Activated naive CD4-positive, alpha-beta T cell treated with anti-CD3 and anti-CD28 coated beads, Interleukin-2, amount 10 ng/mL, durations not matched to agents 7 days and 5 days (primary cell): ENCODE measurements at regions not wholly inside any gene's neighbourhood (a gene's known extent, or its start where the extent isn't known, plus 50 kb on each side); places are given as distances from the start of the nearest gene placed in this dataset.

Experiments
- CTCF ChIA-PET: fragments of 350-600 bp; sonication (Branson Sonifier 250); formaldehyde crosslinking; loops from one replicate; lab custom pipeline; 2021; ENCODE audit warnings: antibody characterized with exemption; lab: Charles Lee
- DNase-seq: peaks from one replicate; pipeline ENCODE4 v3.0.0-alpha.2; 2020
- H3K27ac Mint-ChIP-seq: one replicate; pipeline ENCODE4 v1.8.0; 2021; ENCODE audit warnings: mild to moderate bottlenecking, moderate library complexity, mixed read lengths
- H3K27me3 Mint-ChIP-seq: one replicate; pipeline ENCODE4 v1.8.0; 2021; ENCODE audit warnings: mild to moderate bottlenecking, mixed read lengths
- H3K36me3 Mint-ChIP-seq: one replicate; pipeline ENCODE4 v1.8.0; 2021; ENCODE audit warnings: mixed read lengths
- H3K4me1 Mint-ChIP-seq: one replicate; pipeline ENCODE4 v1.8.0; 2021; ENCODE audit warnings: mixed read lengths
- H3K4me3 Mint-ChIP-seq: one replicate; pipeline ENCODE4 v1.8.0; 2021; ENCODE audit warnings: mild to moderate bottlenecking, moderate library complexity, mixed read lengths
- H3K9me3 Mint-ChIP-seq: one replicate; pipeline ENCODE4 v1.8.0; 2021; ENCODE audit warnings: mixed read lengths

- Mint-ChIP-seq H3K27ac (no peak overlapping the region), H3K9me3 (no peaks in the 10 kb centered on the region), H3K36me3 (no peaks in the 10 kb centered on the region), H3K4me3 (no peak overlapping the region), H3K27me3 (no peaks in the 10 kb centered on the region), H3K4me1 (no peaks in the 10 kb centered on the region)
- no peak for DNase-seq
- CTCF ChIA-PET = no interaction called here
These were observed 440.5 kb downstream of the NR2F2 start for GRCh38 chr15:96771035-96771434.

DNA sequence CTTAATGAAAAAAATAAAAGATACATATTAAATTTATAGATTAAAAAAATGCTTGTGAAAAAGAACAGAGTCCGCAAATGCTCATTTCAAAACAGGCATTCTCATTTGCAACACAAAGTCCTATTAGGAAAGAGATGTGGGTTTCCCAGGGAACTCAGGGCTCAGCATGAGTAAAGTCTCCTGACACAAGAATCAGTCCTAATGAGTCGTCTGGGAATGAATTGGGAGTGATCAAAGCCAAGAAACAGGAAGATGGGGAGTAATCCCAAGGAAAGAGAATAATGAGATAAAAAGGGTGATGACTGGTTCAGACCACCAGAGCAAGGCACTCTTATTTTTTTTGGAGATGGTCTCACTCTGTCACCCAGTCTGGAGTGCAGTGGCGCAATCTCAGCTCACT, 443.7 kb downstream of the NR2F2 start:
- Mint-ChIP-seq H3K4me1 (no peaks in the 10 kb centered on the region), H3K27ac (no peak overlapping the region), H3K9me3 (peaks cover 2% of the 10 kb centered on the region), H3K4me3 (no peak overlapping the region), H3K27me3 (no peaks in the 10 kb centered on the region), H3K36me3 (no peaks in the 10 kb centered on the region)
- DNase-seq = no peak
- CTCF ChIA-PET = no interaction called here

DNA sequence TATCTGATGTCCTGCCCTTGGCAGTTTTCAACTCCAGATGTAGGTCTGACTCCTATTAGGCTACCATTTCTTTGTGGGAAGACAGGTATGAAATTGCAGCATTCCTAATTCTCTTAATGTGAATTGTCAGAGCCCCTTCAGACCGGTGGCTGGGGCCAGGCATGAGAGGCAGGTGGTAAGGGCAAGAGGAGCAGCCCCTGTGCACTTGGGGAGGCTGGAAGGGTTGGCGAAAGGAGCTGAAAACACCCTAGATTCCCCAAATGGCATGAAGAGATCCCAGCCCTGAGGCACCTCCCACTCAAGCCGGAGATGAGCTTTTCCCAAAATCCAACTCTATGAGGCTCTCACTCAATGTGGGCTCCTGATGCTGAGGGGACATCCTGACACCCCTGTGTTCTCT, 453.2 kb downstream of the NR2F2 start:
- no peak overlapping the region for H3K27ac Mint-ChIP-seq
- H3K4me1 Mint-ChIP-seq = no peaks in the 10 kb centered on the region
- no peak for DNase-seq
- no peaks in the 10 kb centered on the region for H3K27me3 Mint-ChIP-seq
- no peak overlapping the region for H3K4me3 Mint-ChIP-seq
- H3K36me3 Mint-ChIP-seq = no peaks in the 10 kb centered on the region
- H3K9me3 Mint-ChIP-seq = peaks cover 6% of the 10 kb centered on the region
- CTCF ChIA-PET = no interaction called here

DNA sequence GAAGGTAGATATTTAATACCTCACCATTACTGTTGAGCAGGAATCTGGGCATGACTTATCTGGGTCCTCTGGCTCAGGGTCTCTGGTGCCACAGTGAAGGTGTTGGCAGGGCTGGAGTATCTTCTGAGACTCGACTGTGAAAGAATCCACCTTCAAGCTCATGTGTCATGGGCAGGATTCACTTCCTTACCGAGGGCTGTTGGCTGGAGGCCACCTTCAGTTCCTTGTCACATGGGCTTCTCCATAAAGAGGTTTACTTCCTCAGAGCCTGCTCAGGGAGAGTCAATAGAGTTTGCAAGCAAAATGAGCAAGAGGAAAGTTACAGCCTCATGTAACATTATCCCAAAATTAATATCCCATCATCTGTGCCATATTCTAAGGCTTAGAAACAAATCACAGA, 459.5 kb downstream of the NR2F2 start:
- no peak for DNase-seq
- Mint-ChIP-seq H3K27ac (no peak overlapping the region), H3K4me3 (no peak overlapping the region), H3K27me3 (no peaks in the 10 kb centered on the region), H3K9me3 (no peaks in the 10 kb centered on the region), H3K4me1 (no peaks in the 10 kb centered on the region), H3K36me3 (no peaks in the 10 kb centered on the region)
- CTCF ChIA-PET = no interaction called here

- H3K9me3 Mint-ChIP-seq = no peaks in the 10 kb centered on the region
These were observed 461.7 kb downstream of the NR2F2 start for GRCh38 chr15:96792216-96792615.

GRCh38 chr15:96796841-96797240, 466.3 kb downstream of the NR2F2 start:
- CTCF ChIA-PET = no interaction called here
- Mint-ChIP-seq H3K27ac (no peak overlapping the region), H3K4me3 (no peak overlapping the region), H3K9me3 (no peaks in the 10 kb centered on the region), H3K27me3 (no peaks in the 10 kb centered on the region), H3K36me3 (no peaks in the 10 kb centered on the region), H3K4me1 (no peaks in the 10 kb centered on the region)
- DNase-seq = no peak

More at GRCh38 chr15:96792216-96792615, 461.7 kb downstream of the NR2F2 start:
- CTCF ChIA-PET = no interaction called here
- no peaks in the 10 kb centered on the region for H3K4me1 Mint-ChIP-seq
- H3K27ac Mint-ChIP-seq = no peak overlapping the region
- H3K36me3 Mint-ChIP-seq = no peaks in the 10 kb centered on the region
- DNase-seq = no peak
- H3K27me3 Mint-ChIP-seq = no peaks in the 10 kb centered on the region
- no peak overlapping the region for H3K4me3 Mint-ChIP-seq

- H3K4me1 Mint-ChIP-seq = no peaks in the 10 kb centered on the region
- H3K4me3 Mint-ChIP-seq = no peak overlapping the region
- H3K27ac Mint-ChIP-seq = no peak overlapping the region
- DNase-seq = no peak
- CTCF ChIA-PET = no interaction called here
- no peaks in the 10 kb centered on the region for H3K27me3 Mint-ChIP-seq
- H3K36me3 Mint-ChIP-seq = no peaks in the 10 kb centered on the region
- H3K9me3 Mint-ChIP-seq = no peaks in the 10 kb centered on the region
These were observed 471.2 kb downstream of the NR2F2 start for GRCh38 chr15:96801576-96802150.

DNA sequence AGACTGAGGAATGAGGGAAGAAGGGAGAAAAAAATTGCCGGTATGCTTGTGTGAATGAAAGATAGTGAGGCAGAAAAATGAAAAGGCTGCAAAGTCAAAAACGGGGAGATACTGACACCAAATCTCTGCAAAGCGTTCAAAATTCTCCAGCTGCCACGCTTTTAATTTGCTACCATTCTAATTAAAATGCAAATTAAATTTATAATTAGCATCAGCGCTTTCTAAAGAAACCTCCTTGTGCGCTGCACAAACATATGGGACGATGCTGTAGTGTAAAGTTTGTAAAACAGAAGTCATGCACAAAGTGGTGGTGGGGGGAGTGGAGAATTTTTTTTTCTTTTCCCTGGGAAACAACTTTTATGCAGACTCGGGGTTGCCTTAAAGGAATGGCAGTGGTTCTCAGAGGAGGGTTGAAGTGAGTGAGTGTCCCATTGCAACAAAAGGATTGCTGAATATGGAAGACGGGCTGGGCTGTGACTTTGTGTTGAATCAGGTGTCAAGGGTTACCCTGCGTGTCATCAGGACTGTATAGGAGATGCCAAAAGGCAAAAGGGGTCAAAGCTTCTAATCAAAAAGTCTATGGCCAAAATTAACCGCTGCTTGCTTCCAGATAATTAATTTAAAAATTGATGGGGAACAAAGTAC, 472.2 kb downstream of the NR2F2 start:
- CTCF ChIA-PET = no interaction called here
- Mint-ChIP-seq H3K4me1 (no peaks in the 10 kb centered on the region), H3K27me3 (no peaks in the 10 kb centered on the region)

GRCh38 chr15:96804754-96805153, 474.3 kb downstream of the NR2F2 start:
- H3K36me3 Mint-ChIP-seq = no peaks in the 10 kb centered on the region
- peaks cover 2% of the 10 kb centered on the region for H3K9me3 Mint-ChIP-seq
- CTCF ChIA-PET = no interaction called here
- no peak overlapping the region for H3K4me3 Mint-ChIP-seq
- H3K27ac Mint-ChIP-seq = no peak overlapping the region
- no peak for DNase-seq
- no peaks in the 10 kb centered on the region for H3K27me3 Mint-ChIP-seq
- no peaks in the 10 kb centered on the region for H3K4me1 Mint-ChIP-seq

More for the DNA sequence above, 472.2 kb downstream of the NR2F2 start:
- H3K36me3 Mint-ChIP-seq = no peaks in the 10 kb centered on the region
- DNase-seq = no peak
- H3K4me3 Mint-ChIP-seq = no peak overlapping the region
- H3K27ac Mint-ChIP-seq = no peak overlapping the region
- H3K9me3 Mint-ChIP-seq = peaks cover 2% of the 10 kb centered on the region

- Mint-ChIP-seq H3K27ac (no peak overlapping the region), H3K9me3 (peaks cover 2% of the 10 kb centered on the region), H3K36me3 (no peaks in the 10 kb centered on the region), H3K27me3 (no peaks in the 10 kb centered on the region), H3K4me1 (no peaks in the 10 kb centered on the region), H3K4me3 (no peak overlapping the region)
- CTCF ChIA-PET = no interaction called here
- DNase-seq = no peak
These were observed 476.9 kb downstream of the NR2F2 start for GRCh38 chr15:96807361-96807760.

DNA sequence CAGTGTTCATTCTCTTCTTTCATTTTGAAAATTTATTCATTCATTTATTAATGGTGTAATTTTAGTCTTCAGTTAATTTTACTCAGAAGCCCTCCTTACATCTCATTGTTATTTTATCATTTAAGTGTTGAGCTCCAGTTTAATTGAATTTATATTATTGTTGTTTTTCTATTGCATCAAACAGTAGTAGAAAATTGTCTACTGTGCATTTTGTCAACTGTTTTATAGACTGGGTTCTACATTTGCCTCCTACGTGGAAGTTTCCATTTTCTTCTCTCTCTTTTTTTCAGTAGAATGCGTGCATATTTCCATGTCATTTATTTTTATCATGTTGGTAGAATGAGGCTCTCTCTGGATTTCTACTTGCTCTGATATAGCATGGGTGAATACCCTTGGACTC, 487.4 kb downstream of the NR2F2 start:
- Mint-ChIP-seq H3K36me3 (no peaks in the 10 kb centered on the region), H3K27me3 (no peaks in the 10 kb centered on the region), H3K4me1 (no peaks in the 10 kb centered on the region), H3K9me3 (peaks cover 2% of the 10 kb centered on the region), H3K27ac (no peak overlapping the region), H3K4me3 (no peak overlapping the region)
- CTCF ChIA-PET = no interaction called here
- DNase-seq = no peak

- Mint-ChIP-seq H3K27ac (no peak overlapping the region), H3K4me3 (no peak overlapping the region), H3K9me3 (peaks cover 2% of the 10 kb centered on the region), H3K4me1 (no peaks in the 10 kb centered on the region), H3K36me3 (no peaks in the 10 kb centered on the region), H3K27me3 (no peaks in the 10 kb centered on the region)
- CTCF ChIA-PET = no interaction called here
- no peak for DNase-seq
These were observed 488.4 kb downstream of the NR2F2 start for GRCh38 chr15:96818861-96819260.

GRCh38 chr15:96827981-96828380, 497.5 kb downstream of the NR2F2 start:
- Mint-ChIP-seq H3K4me3 (no peak overlapping the region), H3K36me3 (no peaks in the 10 kb centered on the region), H3K4me1 (no peaks in the 10 kb centered on the region), H3K9me3 (peaks cover 2% of the 10 kb centered on the region), H3K27ac (no peak overlapping the region), H3K27me3 (no peaks in the 10 kb centered on the region)
- DNase-seq = no peak
- CTCF ChIA-PET = no interaction called here

DNA sequence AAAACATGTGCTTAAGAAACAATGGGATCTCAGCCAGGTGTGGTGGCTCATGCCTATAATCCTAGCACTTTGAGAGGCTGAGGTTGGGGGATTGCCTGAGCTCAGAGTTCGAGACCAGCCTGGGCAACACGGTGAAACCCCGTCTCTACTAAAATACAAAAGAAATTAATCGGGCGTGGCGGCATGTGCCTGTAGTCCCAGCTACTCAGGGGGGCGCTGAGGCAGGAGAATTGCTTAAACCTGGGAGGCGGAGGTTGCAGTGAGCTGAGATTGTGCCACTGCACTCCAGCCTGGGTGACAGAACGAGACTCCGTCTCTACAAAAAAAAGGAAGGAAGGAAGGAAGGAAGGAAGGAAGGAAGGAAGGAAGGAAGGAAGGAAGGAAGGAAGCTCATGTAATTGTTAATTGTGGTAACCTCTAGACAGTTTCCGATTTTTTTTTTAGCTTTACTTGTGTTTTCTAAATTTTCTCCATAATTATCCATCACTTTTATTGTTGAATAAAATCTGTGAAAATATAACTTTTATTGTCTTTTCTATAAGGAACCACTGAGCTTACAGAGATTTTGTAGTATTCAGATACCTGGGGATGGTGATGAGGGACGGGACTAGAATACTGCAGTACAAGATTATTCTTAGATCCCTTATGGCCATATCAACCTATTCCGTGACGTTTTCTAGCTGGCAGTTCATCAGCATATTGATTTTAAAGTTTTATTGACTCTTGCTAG, 506.9 kb downstream of the NR2F2 start:
- DNase-seq = no peak
- no peaks in the 10 kb centered on the region for H3K27me3 Mint-ChIP-seq
- H3K4me1 Mint-ChIP-seq = no peaks in the 10 kb centered on the region
- CTCF ChIA-PET = no interaction called here
- no peak overlapping the region for H3K27ac Mint-ChIP-seq
- peaks cover 16% of the 10 kb centered on the region for H3K9me3 Mint-ChIP-seq
- no peak overlapping the region for H3K4me3 Mint-ChIP-seq
- no peaks in the 10 kb centered on the region for H3K36me3 Mint-ChIP-seq

- no peak overlapping the region for H3K4me3 Mint-ChIP-seq
- H3K4me1 Mint-ChIP-seq = no peaks in the 10 kb centered on the region
- H3K9me3 Mint-ChIP-seq = peaks cover 16% of the 10 kb centered on the region
- no peak overlapping the region for H3K27ac Mint-ChIP-seq
- H3K36me3 Mint-ChIP-seq = no peaks in the 10 kb centered on the region
- H3K27me3 Mint-ChIP-seq = no peaks in the 10 kb centered on the region
- DNase-seq = no peak
- CTCF ChIA-PET = no interaction called here
These were observed 507.6 kb downstream of the NR2F2 start for GRCh38 chr15:96838081-96838480.
